DND-41 (cell line): ENCODE measurements at regions not wholly inside any gene's neighbourhood (a gene's known extent, or its start where the extent isn't known, plus 50 kb on each side); places are given as distances from the start of the nearest gene placed in this dataset.

Source experiments
- ATAC-seq: fragments of 200-7000 bp; cut with Tn5 transposase; 3 replicates; pipeline ENCODE4 v1.9.1; 2021; ENCODE audit warnings: low read depth; ENCODE audit not compliant: insufficient read depth
- DNase-seq: peaks from one replicate; pipeline ENCODE4 v3.0.0-alpha.2; 2020
- H2AFZ ChIP-seq: 2 replicates; pipeline ENCODE4 v1.6.0; 2012; ENCODE audit warnings: low read depth, low read length
- H3K27ac ChIP-seq: 2 replicates; pipeline ENCODE4 v1.5.1; 2012; ENCODE audit warnings: low read length, inconsistent platforms
- H3K27me3 ChIP-seq: fragments of 200-600 bp; sonication (generic); 2 replicates; pipeline ENCODE4 v1.6.0; 2012; ENCODE audit warnings: low read length, mild to moderate bottlenecking, inconsistent platforms; ENCODE audit not compliant: insufficient read depth, poor library complexity
- H3K36me3 ChIP-seq: 2 replicates; pipeline ENCODE4 v1.5.1; 2012; ENCODE audit warnings: low read length, inconsistent platforms; ENCODE audit not compliant: insufficient read depth
- H3K4me1 ChIP-seq: 2 replicates; pipeline ENCODE4 v1.5.1; 2012; ENCODE audit warnings: mild to moderate bottlenecking, low read length; ENCODE audit not compliant: insufficient read depth
- H3K4me2 ChIP-seq: 2 replicates; pipeline ENCODE4 v1.6.0; 2012; ENCODE audit warnings: mild to moderate bottlenecking, moderate library complexity, low read length, inconsistent platforms; ENCODE audit not compliant: insufficient read depth
- H3K4me3 ChIP-seq, 2 experiments: fragments of 200-600 bp in 1 of 2; shearing (Covaris generic) in 1 of 2; 2 replicates each; pipeline ENCODE4 v1.5.1; 2012 to 2016; ENCODE audit warnings: inconsistent platforms in 2 of 2, low read length in 2 of 2, mild to moderate bottlenecking in 2 of 2, low read depth in 1 of 2, moderate library complexity in 1 of 2
- H3K79me2 ChIP-seq: 2 replicates; pipeline ENCODE4 v1.6.0; 2012; ENCODE audit warnings: low read length, inconsistent platforms; ENCODE audit not compliant: insufficient read depth
- H3K9ac ChIP-seq: 2 replicates; pipeline ENCODE4 v1.6.0; 2012; ENCODE audit warnings: low read depth, mild to moderate bottlenecking, inconsistent platforms, low read length, moderate library complexity
- H3K9me3 ChIP-seq: 2 replicates; pipeline ENCODE4 v1.5.1; 2012; ENCODE audit warnings: low read length, moderate library complexity, mild to moderate bottlenecking, inconsistent platforms; ENCODE audit not compliant: insufficient read depth, severe bottlenecking
- H4K20me1 ChIP-seq: 2 replicates; pipeline ENCODE4 v1.6.0; 2012; ENCODE audit warnings: low read length; ENCODE audit not compliant: insufficient read depth
- CTCF ChIP-seq: IDR thresholded peaks from 2 replicates; pipeline ENCODE4 v1.5.1; 2012; ENCODE audit warnings: borderline replicate concordance, low read length, moderate library complexity, mild to moderate bottlenecking; ENCODE audit not compliant: poor library complexity, severe bottlenecking; ENCODE audit errors: extremely low read depth
- EZH2 ChIP-seq: IDR thresholded peaks from 3 replicates; pipeline ENCODE4 v1.6.1; 2012; ENCODE audit warnings: borderline replicate concordance, low read depth, mild to moderate bottlenecking, moderate library complexity, low read length, inconsistent platforms; ENCODE audit not compliant: severe bottlenecking

- no peak overlapping the region for H2AFZ ChIP-seq
- TF ChIP-seq EZH2 (no peak), CTCF (no peak)
- H3K4me1 ChIP-seq: no peaks in the 10 kb centered on the region
- H3K4me2 ChIP-seq: no peak overlapping the region
- H3K36me3 ChIP-seq: no peaks in the 10 kb centered on the region
- H3K79me2 ChIP-seq: no peaks in the 10 kb centered on the region
- no peak overlapping the region for H3K9ac ChIP-seq
- DNase-seq (no peak), ATAC-seq (no peak)
- H3K9me3 ChIP-seq: no peaks in the 10 kb centered on the region
- H3K4me3 ChIP-seq: no peak overlapping the region
- H4K20me1 ChIP-seq: no peaks in the 10 kb centered on the region
- H3K27ac ChIP-seq: no peak overlapping the region
- no peaks in the 10 kb centered on the region for H3K27me3 ChIP-seq
Measured at GRCh38 chr18:34501553-34501952, 208.5 kb upstream of the DTNA start.

GRCh38 chr18:34506198-34506597 lies 203.9 kb upstream of the DTNA start:
- H3K9me3 ChIP-seq: no peaks in the 10 kb centered on the region
- no peaks in the 10 kb centered on the region for H3K36me3 ChIP-seq
- no peak overlapping the region for H3K4me3 ChIP-seq
- no peak for DNase-seq
- H4K20me1 ChIP-seq: no peaks in the 10 kb centered on the region
- no peak overlapping the region for H2AFZ ChIP-seq
- no peak overlapping the region for H3K9ac ChIP-seq
- H3K27ac ChIP-seq: no peak overlapping the region
- H3K4me1 ChIP-seq: no peaks in the 10 kb centered on the region
- H3K79me2 ChIP-seq: no peaks in the 10 kb centered on the region
- no peak for TF ChIP-seq EZH2
- TF ChIP-seq CTCF: no peak
- no peak overlapping the region for H3K4me2 ChIP-seq
- ATAC-seq: no peak
- no peaks in the 10 kb centered on the region for H3K27me3 ChIP-seq

- no peaks in the 10 kb centered on the region for H4K20me1 ChIP-seq
- H3K27ac ChIP-seq: no peak overlapping the region
- TF ChIP-seq EZH2 (no peak), CTCF (no peak)
- H3K9me3 ChIP-seq: no peaks in the 10 kb centered on the region
- no peak overlapping the region for H2AFZ ChIP-seq
- no peak overlapping the region for H3K9ac ChIP-seq
- H3K4me1 ChIP-seq: no peaks in the 10 kb centered on the region
- no peaks in the 10 kb centered on the region for H3K27me3 ChIP-seq
- no peak overlapping the region for H3K4me2 ChIP-seq
- ATAC-seq: no peak
- H3K79me2 ChIP-seq: no peaks in the 10 kb centered on the region
- DNase-seq: no peak
- no peaks in the 10 kb centered on the region for H3K36me3 ChIP-seq
- no peak overlapping the region for H3K4me3 ChIP-seq
Measured at GRCh38 chr18:34509163-34509562, 200.9 kb upstream of the DTNA start.

GRCh38 chr18:34509879-34510586 lies 200.1 kb upstream of the DTNA start:
- DNase-seq: no peak
- no peak for ATAC-seq

More at GRCh38 chr18:34509879-34510586, 200.1 kb upstream of the DTNA start:
- H3K4me2 ChIP-seq: no peak overlapping the region
- no peaks in the 10 kb centered on the region for H3K9me3 ChIP-seq
- no peak overlapping the region for H3K9ac ChIP-seq
- no peaks in the 10 kb centered on the region for H3K79me2 ChIP-seq
- no peak overlapping the region for H3K27ac ChIP-seq
- no peaks in the 10 kb centered on the region for H3K36me3 ChIP-seq
- TF ChIP-seq CTCF: no peak
- TF ChIP-seq EZH2: no peak
- H4K20me1 ChIP-seq: no peaks in the 10 kb centered on the region
- no peaks in the 10 kb centered on the region for H3K27me3 ChIP-seq
- H3K4me3 ChIP-seq: no peak overlapping the region
- no peak overlapping the region for H2AFZ ChIP-seq
- H3K4me1 ChIP-seq: no peaks in the 10 kb centered on the region
